Cerebellar cortex (tissue), 1 donor: ENCODE measurements at regions not wholly inside any gene's neighbourhood (a gene's known extent, or its start where the extent isn't known, plus 50 kb on each side); places are given as distances from the start of the nearest gene placed in this dataset.
"Not testable (repeated sequence)": the region's sequence is repeated elsewhere in the genome, so short reads cannot be mapped to it uniquely, and the experiment has no call there.

ENCODE experiments used
- DNase-seq: peaks from one replicate; pipeline ENCODE4 v3.0.0-alpha.2; 2015; ENCODE audit warnings: low spot score

DNA sequence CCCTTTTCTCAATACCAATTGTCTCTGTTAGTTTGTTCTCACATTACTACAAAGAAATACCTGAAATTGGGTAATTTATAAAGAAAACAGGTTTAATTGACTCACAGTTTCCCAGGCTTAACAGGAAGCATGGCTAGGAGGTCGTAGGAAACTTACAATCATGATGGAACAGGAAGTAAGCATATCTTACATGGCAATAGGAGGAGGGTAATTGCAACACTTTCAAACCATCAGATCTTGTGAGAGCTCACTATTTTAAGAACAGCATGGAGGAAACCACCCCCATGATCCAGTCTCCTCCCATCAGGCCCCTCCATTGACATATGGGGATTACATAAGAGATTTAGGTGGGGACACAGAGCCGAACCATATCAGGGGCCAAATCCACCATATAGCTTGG lies 1210.1 kb upstream of the SPRY2 start:
- DNase-seq: no peak

DNA sequence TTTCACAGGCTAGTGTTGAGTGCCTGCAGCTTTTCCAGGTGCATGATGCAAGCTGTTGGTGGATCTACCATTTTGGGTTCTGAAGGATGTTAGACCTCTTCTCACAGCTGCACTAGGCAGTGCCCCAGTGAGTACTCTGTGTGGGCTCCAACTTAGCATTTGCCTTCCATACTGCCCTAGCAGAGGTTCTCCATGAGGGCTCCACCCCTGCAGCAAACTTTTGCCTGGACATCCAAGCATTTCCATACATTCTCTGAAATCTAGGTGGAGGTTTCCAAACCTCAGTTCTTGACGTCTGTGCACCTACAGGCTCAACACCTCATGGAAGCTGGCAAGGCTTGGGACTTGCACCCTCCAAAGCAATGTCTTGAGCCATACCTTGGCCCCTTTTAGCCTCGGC lies 1205.4 kb upstream of the SPRY2 start:
- DNase-seq: not testable (repeated sequence)

DNA sequence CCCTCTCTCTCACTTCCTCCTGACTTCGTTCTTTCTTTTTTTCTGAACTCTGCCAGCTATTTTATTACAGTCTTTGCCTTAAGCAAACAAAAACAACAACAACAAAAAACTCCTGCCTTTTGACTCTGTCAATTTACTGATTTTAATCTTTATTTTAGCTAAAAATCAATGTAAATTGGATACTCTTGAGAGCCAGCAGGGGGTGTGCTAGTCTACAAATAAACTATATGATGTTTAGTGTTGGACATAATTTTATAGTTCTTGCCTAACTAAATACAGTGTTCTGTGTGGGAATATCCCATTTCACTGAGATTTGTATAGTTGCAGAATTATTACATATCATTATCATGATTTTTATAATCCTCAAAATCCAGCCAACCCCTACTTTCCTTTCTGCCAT lies 1199.9 kb upstream of the SPRY2 start:
- DNase-seq: no peak

DNA sequence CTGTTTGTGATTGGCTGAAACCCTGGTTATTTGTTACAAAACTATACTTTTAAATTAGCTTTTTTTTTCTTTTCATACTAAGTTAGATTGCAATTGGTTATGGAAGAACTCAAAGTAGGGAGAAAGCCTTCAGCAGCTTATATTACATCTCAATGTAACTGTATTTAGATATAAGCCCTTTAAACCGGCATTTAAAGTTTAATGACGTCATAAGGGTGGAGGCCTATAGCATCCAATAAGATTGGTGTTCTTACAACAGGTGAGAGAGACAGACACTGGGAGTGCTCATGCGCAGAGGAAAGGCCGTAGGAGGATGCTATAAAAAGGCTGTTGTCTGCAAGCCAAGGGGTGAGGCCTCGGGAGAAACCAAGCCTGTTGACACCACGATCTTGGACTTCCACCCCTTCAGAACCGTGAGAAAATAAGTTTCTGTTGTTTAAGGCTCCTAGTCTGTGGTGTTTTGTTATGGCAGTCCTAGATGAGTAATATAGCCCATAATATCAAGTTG lies 1198.8 kb upstream of the SPRY2 start:
- no peak for DNase-seq

DNA sequence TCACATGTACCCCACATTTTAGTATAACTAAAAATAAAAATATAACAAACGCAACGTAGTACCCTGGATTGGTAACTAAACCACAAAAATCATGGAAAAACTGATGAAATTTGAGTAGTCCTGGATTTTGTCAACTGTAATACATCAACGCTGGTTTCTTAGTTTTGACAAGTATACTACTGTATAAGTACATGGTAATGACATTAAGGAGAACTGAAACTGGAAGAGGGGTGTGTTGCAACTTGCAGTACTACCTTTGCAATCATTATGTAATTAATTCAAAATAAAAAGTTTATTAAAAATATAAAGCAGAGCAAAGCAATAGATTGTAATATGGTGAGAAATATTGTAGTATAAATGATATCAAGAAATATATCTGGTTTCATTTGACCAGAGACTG lies 1158.0 kb upstream of the SPRY2 start:
- DNase-seq: no peak

DNA sequence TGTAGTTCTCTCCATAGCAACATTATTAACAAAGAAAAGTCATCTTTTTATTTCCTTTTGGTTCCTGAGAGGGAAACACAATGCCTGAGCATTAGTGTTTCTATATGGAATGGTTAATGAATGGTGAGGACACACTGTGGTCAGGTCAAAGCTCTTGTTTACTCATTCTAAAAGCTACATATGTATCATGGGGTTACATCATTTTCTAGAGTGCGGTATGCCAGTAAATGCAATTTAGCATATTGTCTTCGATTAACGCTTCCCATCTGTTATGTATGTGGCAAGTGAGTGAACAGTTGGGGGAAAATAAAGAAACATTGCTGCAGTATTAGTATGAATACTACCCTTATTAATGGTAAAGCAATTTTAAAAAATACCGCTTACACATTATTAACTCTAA lies 1152.2 kb upstream of the SPRY2 start:
- DNase-seq: no peak

DNA sequence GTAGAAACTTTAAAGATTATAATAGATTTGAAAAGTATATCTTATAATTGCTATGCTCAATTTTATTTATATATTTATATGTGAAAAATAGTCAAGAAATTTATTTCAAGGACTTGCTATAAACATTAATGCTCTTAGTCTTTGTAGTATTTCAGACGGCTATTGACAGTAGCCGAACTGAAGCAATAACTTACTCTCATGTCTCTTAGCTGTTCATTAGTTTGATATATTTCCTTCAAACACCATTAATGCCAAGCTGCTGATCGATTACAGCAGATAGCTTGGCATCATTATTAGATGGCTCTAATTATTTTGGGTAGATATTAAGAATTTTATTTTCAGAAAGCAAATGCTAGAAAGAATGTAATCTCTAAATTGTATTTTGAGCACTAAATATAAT lies 1151.5 kb upstream of the SPRY2 start:
- DNase-seq: no peak

DNA sequence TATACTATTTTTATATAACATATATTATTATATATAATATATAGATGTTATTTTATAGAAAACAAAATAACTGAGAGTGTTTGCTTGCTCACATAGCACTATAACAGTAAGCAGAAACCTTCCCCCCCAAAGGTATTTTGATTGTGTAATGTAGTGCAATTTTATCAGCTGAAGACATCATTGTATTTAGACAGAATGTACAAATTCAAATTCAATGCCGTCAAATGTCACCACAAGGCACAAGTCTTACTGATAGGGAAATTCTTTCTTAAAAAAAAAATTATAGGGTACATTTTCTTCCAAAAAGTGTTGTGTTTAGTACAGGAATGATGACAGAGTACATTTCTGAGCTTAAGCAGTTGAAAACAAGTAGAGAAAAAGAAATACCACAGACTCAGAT lies 1147.1 kb upstream of the SPRY2 start:
- no peak for DNase-seq

DNA sequence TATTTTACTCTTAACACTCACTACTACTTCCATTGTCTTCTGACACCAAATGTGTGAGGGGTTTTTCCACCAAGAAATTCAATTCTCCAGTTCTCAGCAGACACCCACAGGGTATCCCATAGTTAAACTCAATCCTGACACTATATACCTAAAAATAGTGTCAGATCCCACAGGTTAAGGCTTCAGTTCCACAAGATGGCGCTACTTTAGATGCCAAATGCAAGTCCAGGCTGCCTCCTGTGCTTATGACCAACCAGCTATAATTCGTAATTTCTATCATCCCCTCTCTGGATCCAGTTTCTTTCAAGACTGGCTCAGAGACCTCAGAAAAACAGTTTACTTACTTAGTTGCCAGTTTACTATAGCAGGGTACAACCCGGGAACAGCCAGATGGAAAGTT lies 1146.2 kb upstream of the SPRY2 start:
- DNase-seq: peak; percentile 15

DNA sequence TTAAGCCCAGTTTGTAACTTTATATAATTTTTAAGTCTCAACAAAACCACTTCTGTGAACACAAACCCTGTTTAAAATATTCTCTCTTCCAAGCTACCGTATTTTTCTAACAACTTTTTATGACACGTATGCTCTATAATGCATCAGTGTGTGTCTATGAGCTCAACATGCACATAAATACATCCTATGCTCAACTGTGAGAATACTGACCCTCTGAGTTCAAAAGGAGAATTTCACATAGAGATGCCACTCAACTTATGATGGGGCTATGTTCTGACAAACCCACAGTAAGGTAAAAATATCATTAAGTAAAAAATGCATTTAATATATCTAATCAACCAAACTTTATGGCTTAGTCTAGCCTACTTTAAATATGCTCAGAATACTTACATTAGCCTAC lies 1139.7 kb upstream of the SPRY2 start:
- no peak for DNase-seq

DNA sequence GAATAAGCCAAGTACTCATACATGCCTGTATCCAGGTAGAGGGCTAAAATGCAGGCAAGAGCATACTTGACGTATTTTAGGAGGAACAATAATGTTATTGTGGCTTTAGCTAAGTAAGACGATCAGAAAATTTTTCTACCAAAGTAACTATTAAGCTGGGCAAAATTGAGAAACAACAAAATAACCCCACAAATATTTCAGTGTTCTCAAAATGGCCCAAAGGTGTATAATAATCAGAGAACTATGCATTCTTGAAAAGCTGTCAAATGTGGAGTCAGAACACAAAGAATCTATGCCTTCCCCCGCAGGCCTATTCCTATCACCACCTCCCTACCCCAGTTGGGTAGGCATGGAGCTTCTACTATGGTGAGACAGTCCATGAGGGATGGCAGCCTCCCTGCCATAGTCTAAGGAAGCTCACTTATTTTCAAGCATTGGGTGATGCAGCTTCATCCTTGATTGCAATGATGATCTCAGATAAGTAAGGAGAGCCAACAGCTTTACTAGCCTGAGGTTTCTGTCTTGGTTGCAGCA lies 1132.5 kb upstream of the SPRY2 start:
- DNase-seq: no peak

DNA sequence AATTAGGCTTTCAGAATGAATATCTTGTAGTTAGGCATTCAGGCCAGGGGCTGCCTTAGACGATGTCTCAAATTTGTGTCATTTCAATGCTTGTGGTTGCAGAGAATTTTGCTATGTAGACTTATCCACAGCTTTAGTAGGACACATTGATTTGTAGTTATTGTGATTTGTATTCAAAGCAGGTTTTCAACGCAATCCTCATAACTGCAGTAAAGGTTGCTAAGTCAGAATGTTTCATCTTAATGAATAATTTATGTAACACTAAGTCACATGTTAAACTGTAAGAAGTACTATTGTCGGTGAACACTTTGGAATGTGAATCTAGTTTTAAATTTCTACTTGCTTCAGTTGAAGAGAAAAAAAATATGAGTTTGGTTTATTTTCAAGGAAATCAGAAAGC lies 1117.2 kb upstream of the SPRY2 start:
- DNase-seq: no peak

DNA sequence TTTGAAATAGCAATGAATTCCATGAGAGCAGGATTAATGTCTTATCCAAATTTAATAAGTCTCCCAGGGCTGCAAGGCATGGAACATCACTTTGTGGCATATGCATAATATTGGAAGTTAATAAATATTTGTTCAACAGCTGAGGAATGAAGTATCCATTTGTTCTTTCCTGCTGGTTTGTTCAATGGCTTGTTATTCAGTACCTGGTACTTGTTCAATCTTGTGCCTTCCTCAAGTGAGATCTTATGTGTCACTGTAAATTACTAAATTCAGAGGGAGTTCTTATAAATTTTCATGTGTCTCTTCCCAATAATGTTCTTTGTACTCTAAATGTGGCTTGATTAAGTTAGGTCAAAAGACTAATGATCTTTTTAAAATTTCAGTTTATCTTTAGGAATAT lies 1105.5 kb upstream of the SPRY2 start:
- DNase-seq: no peak

DNA sequence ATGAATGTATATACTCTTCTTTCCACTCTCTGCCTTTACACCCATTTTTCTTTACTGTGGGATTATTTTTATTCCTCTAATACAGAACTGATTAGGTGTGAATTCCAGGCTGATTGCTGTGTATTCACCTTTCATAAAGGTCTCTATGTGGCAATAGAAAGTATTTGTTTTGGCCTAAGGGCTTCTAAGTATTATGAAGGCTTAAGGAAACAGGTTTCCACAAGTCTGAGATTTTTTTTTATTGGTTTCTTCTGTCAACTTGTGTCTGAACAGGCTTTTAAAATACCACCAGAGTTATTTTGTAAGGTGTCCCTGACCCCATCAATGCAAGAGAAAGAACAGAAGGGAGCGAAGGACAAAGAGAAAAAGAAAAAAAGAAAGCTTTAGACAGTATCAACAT lies 1102.0 kb upstream of the SPRY2 start:
- DNase-seq: no peak

DNA sequence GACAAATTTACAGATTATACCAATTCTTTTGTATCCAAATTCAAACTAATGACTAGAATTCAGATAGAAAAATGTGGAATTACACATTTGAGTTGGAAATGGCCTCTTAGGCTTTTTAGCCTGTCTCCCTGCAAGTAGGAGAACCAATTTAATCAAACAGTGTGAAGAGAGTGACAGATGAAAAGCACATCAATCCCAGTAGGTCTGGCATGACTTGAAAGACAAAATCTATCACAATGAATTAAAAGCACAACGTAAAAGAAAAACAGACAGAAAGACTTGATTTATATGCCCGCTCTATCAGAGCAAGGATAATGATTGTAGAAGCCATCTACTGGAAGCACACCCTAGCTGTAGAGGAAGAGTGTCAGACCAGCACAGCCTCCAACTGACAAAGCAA lies 1084.4 kb upstream of the SPRY2 start:
- DNase-seq: no peak

DNA sequence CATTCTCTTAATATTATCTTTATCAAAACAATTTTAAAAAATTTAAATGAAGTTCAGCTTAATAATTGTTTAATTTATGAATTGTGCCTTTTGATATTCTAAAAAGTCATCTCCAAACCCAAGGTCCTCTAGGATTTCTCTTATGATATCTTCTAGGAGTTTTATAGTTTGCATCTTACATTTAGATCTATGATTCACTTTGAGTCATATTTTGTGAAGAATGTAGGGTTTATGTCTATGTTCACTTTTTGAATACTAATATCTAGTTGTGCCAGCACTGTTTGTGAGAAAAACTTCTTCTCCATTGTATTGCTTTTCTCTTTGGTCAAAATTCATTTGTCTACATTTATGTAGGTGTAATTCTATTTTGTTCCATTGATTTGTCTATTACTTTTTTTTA lies 1068.4 kb upstream of the SPRY2 start:
- DNase-seq: no peak

DNA sequence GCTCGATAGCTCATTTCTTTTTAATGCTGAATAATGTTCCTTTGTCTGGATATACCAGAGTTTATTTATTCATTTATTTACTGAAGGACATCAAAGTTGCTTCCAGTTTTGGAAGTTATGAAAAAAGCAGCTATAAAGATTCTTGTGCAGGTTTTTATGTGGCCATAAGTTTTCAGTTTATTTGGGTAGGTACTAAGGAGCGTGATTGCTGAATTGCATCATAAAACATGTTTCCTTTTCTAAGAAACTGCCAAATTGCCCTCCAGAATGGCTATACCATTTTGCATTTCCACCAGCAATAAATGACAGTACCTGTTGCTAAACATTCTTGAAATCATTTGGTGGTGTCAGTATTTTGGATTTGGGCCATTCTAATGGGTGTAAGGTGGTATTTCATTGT lies 1067.7 kb upstream of the SPRY2 start:
- no peak for DNase-seq

DNA sequence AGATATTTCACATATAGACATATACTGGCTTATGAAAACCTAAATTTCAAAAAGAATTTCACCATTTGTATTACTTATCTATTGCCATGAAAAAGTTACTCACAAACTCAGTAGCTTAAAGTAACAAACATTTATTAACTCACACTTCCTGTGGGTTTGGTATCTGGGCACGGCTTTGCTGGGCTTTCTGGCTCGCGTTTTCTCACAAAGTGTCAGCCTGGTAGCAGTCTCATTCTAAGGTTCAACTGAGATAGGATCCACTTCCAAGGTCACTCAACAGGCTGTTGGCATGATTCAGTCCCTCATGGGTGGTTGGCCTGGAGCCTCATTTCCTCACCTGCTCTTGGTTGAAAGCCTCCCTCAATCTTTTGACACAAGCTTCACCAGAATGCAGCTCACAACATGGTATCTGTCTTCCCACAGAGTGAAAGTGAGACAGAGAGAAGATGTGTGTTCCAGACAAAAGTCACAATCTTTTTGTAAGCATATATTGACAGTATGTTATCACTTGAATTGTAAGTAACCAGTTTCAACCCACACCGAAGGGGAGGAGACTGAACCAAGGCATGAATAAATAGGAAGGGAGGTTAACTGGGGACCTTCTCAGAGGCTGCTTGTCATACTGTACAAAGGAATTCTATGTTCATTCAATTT lies 1065.8 kb upstream of the SPRY2 start:
- no peak for DNase-seq

DNA sequence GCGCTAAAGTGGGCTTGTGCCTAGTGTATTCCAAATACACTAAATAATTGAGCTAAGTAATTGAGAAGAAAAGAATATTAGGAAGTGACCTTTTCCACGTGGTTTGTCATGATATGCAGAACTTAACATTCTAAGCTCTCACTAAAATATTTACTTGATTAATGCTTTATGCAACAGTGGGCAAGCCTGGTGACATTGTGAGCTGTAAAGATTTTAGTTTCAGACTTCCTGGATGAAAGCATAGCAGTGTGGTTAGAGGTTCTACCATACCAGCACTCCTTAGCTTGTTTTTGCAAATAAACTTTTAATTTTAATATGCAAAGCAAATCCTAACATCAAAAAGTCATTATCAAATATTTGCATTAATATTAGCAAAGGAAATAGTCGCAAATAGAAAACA lies 1065.1 kb upstream of the SPRY2 start:
- no peak for DNase-seq

DNA sequence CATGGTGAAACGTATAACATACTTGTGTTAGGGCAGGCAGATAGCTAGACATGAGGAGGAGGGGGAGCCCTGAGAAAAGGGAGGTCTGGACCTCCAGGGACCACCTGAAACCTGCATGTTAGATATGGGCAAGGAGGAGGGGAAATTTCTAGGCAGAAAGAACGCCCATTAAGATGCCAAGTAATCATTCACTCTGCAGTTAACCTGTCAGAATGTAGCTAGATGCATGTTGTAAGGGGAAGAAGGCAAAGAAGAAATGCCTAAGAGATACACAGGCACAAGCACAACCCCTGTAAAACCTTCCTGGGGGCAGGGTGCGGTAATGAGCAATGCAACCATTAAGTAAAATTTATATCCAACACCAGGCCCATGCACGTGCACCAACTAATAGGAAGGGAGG lies 1055.3 kb upstream of the SPRY2 start:
- DNase-seq: no peak

DNA sequence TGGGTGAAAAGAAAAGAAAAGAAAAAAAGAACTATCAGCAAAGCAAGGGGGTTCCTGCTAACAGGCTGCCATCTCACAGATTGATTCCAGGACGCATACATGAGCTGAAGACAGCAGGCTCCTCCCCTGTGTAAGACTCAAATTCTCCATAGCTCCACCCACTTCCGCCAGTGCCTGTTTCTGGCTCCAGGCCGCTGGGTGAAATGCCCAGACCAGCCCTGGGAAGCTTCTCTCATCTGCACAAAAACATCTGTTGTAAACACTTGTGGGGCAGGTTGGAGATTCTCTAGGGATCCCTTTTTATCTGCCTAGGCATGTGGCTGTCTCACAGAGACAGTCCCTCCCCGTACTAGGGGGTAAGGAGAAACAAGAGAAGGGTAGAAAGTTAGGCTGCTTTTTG lies 1054.4 kb upstream of the SPRY2 start:
- no peak for DNase-seq

DNA sequence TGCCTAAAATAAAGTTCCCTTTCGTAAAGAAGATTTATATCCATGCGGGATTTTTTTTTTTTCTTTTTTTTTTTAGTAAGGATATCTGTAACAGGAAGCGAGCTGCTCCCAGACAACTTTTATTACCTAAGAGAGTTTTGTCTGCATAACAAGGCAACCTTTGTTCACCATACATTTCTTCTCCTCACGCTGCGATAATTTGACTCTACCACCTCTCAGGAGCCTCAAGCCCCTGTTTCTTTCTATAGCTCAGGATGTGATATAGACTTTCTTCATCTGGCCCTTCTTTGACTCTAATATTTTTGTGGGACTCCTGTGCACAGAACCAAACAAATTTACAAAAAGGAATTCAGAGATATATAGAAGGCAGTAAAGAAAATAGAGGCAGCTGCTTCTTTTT lies 1053.7 kb upstream of the SPRY2 start:
- no peak for DNase-seq

DNA sequence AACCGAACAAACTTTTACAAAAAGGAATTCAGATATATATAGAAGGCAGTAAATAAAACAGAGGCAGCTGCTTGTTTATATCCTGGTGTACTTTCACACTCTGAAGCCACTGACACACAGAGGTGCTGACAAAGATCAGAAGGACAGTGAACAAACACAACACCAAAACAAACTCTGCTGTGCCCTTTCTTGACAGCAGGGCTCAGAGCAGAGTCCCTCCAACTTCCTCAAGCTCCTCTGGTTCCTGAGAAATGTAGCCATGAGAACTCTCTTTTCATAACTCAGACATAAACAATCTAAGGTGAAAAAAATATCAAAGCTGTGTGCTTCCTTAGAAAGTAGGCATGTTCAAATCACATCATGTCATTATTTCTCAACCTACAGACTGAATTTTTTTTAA lies 1052.8 kb upstream of the SPRY2 start:
- DNase-seq: no peak

DNA sequence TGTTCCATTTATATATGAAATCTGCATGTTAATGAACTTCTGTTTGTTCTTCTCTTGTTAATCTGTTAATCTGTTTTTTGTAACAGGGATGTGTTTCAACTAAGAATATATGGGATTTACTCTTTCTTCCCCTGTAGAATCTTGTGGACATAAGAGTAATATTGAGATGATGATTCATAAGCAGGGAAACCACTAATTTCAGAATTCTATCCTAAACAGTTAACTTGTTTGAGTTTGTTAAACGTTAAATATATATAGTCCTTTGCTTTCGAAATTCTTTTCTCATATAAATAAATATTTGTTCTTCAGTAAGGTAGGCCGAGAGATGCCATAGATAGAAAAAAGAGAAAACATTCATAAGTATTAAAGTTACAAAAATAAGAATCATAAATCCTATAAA lies 1052.2 kb upstream of the SPRY2 start:
- no peak for DNase-seq
